GM18507 (cell line): ENCODE measurements at regions not wholly inside any gene's neighbourhood (a gene's known extent, or its start where the extent isn't known, plus 50 kb on each side); places are given as distances from the start of the nearest gene placed in this dataset.
"Not testable (repeated sequence)": the region's sequence is repeated elsewhere in the genome, so short reads cannot be mapped to it uniquely, and the experiment has no call there.

Experiments used
- DNase-seq: peaks from one replicate; pipeline ENCODE4 v3.0.0; 2011; ENCODE audit warnings: low read depth; ENCODE audit not compliant: insufficient read length; ENCODE audit errors: extremely low spot score
- FAIRE-seq: peaks from 2 replicates; lab custom pipeline; 2011; peaks lifted over from hg19 to GRCh38; lab: Jason Lieb, UNC

- no peak for FAIRE-seq
- no peak for DNase-seq
Observed at GRCh38 chr4:160450876-160451275, 1348.0 kb downstream of the RAPGEF2 start.

- DNase-seq, FAIRE-seq: not testable (repeated sequence)
Observed at GRCh38 chr4:160481696-160482690, 1379.1 kb downstream of the RAPGEF2 start.

GRCh38 chr4:160485071-160485687 lies 1382.3 kb downstream of the RAPGEF2 start:
- DNase-seq (no peak), FAIRE-seq (no peak)

- FAIRE-seq (no peak), DNase-seq (no peak)
Observed at GRCh38 chr4:160492181-160492580, 1389.3 kb downstream of the RAPGEF2 start.

GRCh38 chr4:160493206-160493605 lies 1390.3 kb downstream of the RAPGEF2 start:
- no peak for DNase-seq
- no peak for FAIRE-seq

- no peak for FAIRE-seq
Observed at GRCh38 chr4:160495356-160495755, 1392.5 kb downstream of the RAPGEF2 start.

GRCh38 chr4:160498211-160498610 lies 1395.3 kb downstream of the RAPGEF2 start:
- no peak for DNase-seq
- FAIRE-seq, result no peak

More at GRCh38 chr4:160495356-160495755, 1392.5 kb downstream of the RAPGEF2 start:
- no peak for DNase-seq

- DNase-seq, result no peak
- FAIRE-seq, result no peak
Observed at GRCh38 chr4:160505724-160506123, 1402.8 kb downstream of the RAPGEF2 start.

- no peak for FAIRE-seq
Observed at GRCh38 chr4:160510928-160511327, 1408.0 kb downstream of the RAPGEF2 start.

GRCh38 chr4:160514126-160514525 lies 1411.2 kb downstream of the RAPGEF2 start:
- FAIRE-seq (no peak), DNase-seq (no peak)

More at GRCh38 chr4:160510928-160511327, 1408.0 kb downstream of the RAPGEF2 start:
- no peak for DNase-seq

- DNase-seq (no peak), FAIRE-seq (no peak)
Observed at GRCh38 chr4:160523231-160523630, 1420.4 kb downstream of the RAPGEF2 start.

GRCh38 chr4:160537681-160538080 lies 1434.8 kb downstream of the RAPGEF2 start:
- FAIRE-seq (no peak), DNase-seq (no peak)

- DNase-seq (no peak), FAIRE-seq (no peak)
Observed at GRCh38 chr4:160546201-160546600, 1443.3 kb downstream of the RAPGEF2 start.

- FAIRE-seq, DNase-seq: not testable (repeated sequence)
Observed at GRCh38 chr4:160549951-160550519, 1447.2 kb downstream of the RAPGEF2 start.

- no peak for DNase-seq
- FAIRE-seq, result no peak
Observed at GRCh38 chr4:160562661-160563060, 1459.8 kb downstream of the RAPGEF2 start.

GRCh38 chr4:160563552-160564282 lies 1460.8 kb downstream of the RAPGEF2 start:
- DNase-seq, result no peak
- no peak for FAIRE-seq

GRCh38 chr4:160567634-160568033 lies 1464.8 kb downstream of the RAPGEF2 start:
- FAIRE-seq (no peak), DNase-seq (no peak)

GRCh38 chr4:160570271-160570670 lies 1467.4 kb downstream of the RAPGEF2 start:
- no peak for FAIRE-seq
- DNase-seq, result no peak

GRCh38 chr4:160574272-160574671 lies 1471.4 kb downstream of the RAPGEF2 start:
- FAIRE-seq, result not testable (repeated sequence)

More at GRCh38 chr4:160574272-160574671, 1471.4 kb downstream of the RAPGEF2 start:
- not testable (repeated sequence) for DNase-seq
